IPS DF 6.9 (cell line): ENCODE measurements at regions not wholly inside any gene's neighbourhood (a gene's known extent, or its start where the extent isn't known, plus 50 kb on each side); places are given as distances from the start of the nearest gene placed in this dataset.
"Not testable (repeated sequence)": the region's sequence is repeated elsewhere in the genome, so short reads cannot be mapped to it uniquely, and the experiment has no call there.

Source experiments
- DNase-seq: peaks from one replicate; pipeline ENCODE4 v3.0.0-alpha.2; 2013; ENCODE audit warnings: low read depth, low spot score
- H3K27ac ChIP-seq: one replicate; pipeline ENCODE4 v1.5.1; 2013; ENCODE audit warnings: low read length, control low read depth
- H3K27me3 ChIP-seq: 2 replicates; pipeline ENCODE4 v1.6.1; 2013; ENCODE audit warnings: mild to moderate bottlenecking, low read length; ENCODE audit not compliant: control insufficient read depth, insufficient read depth
- H3K36me3 ChIP-seq: 2 replicates; pipeline ENCODE4 v1.6.1; 2013; ENCODE audit warnings: low read length; ENCODE audit not compliant: control insufficient read depth, insufficient read depth
- H3K4me1 ChIP-seq: 2 replicates; pipeline ENCODE4 v1.6.1; 2013; ENCODE audit warnings: low read length; ENCODE audit not compliant: control insufficient read depth, insufficient read depth
- H3K4me3 ChIP-seq: 2 replicates; pipeline ENCODE4 v1.5.1; 2013; ENCODE audit warnings: mild to moderate bottlenecking, low read length
- H3K9me3 ChIP-seq: 2 replicates; pipeline ENCODE4 v1.6.1; 2013; ENCODE audit warnings: low read length, inconsistent platforms; ENCODE audit not compliant: control insufficient read depth, insufficient read depth
- WGBS: extraction: QIAGEN DNeasy Blood & Tissue Kit; methylation state at CpG from one replicate; pipeline ENCODE4 v1.1.7; 2013; ENCODE audit warnings: mixed read lengths, missing lambda C conversion rate; ENCODE audit not compliant: insufficient read length, insufficient coverage; 5-methylcytosine and 5-hydroxymethylcytosine counted together

DNA sequence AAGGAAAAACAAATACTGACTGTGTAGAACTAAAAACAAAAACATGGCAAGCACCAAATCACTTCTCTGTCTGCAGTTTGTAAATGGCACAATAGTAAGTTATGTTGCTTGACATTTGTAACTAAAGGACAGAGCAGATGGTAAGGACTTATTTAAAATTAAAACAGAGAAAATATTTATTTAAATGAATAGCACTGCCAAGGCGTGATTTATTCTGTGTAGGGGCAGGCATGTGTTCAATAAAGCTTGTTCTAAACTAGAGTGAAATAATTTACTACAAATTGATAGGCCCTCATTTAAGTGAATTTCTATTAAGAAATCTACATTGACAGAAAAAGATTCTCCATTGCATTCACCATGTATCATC is 231.5 kb downstream of the CYLC2 start:
- no peak for DNase-seq
- WGBS: no CpG with 5 or more reads among the region's 1 CpG

DNA sequence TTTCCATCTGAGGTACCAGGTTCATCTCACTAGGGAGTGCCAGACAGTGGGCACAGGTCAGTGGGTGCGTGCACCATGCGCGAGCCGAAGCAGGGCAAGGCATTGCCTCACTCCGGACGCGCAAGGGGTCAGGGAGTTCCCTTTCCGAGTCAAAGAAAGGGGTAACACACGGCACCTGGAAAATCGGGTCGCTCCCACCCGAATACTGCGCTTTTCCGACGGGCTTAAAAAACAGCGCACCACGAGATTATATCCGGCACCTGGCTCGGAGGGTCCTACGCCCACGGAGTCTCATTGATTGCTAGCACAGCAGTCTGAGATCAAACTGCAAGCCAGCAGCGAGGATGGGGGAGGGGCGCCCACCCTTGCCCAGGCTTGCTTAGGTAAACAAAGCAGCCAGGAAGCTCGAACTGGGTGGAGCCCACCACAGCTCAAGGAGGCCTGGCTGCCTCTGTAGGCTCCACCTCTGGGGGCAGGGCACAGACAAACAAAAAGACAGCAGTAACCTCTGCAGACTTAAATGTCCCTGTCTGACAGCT is 242.5 kb downstream of the CYLC2 start:
- H3K36me3 ChIP-seq, H3K4me1 ChIP-seq, DNase-seq, H3K27me3 ChIP-seq, H3K4me3 ChIP-seq, H3K9me3 ChIP-seq, H3K27ac ChIP-seq: not testable (repeated sequence)
- no CpG with 5 or more reads among the region's 24 CpGs for WGBS

More for the DNA sequence above, 231.5 kb downstream of the CYLC2 start:
- Histone ChIP-seq H3K27me3 (no peaks in the 10 kb centered on the region), H3K27ac (no peak overlapping the region), H3K4me3 (no peak overlapping the region), H3K36me3 (no peaks in the 10 kb centered on the region), H3K4me1 (no peaks in the 10 kb centered on the region), H3K9me3 (no peaks in the 10 kb centered on the region)

DNA sequence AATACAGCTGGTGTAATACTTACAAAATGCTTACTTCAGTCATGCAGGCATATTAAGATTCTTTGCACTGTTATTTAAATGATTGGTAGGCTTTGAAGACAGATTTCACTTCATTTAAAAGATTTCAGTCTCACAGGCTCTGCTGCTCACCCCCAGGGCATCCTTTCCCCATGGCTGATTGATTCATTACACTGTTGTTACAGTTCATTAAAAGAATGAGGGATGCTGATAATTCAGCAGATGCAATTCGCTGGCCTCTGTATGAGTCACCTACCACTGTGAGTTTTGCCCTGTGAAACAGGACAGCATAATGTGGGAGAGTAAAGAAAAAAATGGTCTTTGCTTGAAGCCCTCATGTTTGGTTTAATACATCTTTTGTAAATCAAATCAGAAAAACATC is 246.9 kb downstream of the CYLC2 start:
- Histone ChIP-seq H3K27ac (no peak overlapping the region), H3K4me3 (no peak overlapping the region), H3K36me3 (no peaks in the 10 kb centered on the region), H3K9me3 (no peaks in the 10 kb centered on the region; the same call in 1 of the 2 replicates), H3K4me1 (no peaks in the 10 kb centered on the region), H3K27me3 (no peaks in the 10 kb centered on the region)
- WGBS: no CpG with 5 or more reads among the region's 1 CpG
- DNase-seq: no peak

DNA sequence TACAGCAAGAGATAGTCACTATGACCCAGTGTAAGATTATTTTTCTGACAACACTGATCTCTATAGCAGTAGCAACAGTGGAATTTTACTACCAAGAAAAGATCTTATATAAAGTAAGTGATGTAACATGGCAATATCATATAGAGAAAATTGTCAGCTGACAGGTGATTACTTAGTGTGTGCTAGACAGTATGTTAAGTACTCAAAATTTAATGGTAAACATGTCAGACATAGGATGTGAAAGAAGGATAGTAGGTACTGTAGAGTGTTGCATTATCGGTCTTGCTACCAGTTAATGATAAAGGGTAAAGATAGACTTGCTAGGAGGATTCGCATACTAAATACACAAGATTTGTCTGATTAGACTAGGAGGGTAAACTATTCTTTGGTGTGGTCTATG is 247.4 kb downstream of the CYLC2 start:
- Histone ChIP-seq H3K36me3 (no peaks in the 10 kb centered on the region), H3K9me3 (no peaks in the 10 kb centered on the region; the same call in 1 of the 2 replicates), H3K27me3 (no peaks in the 10 kb centered on the region), H3K4me3 (no peak overlapping the region), H3K4me1 (no peaks in the 10 kb centered on the region), H3K27ac (no peak overlapping the region)
- DNase-seq: no peak
- WGBS: no CpG with 5 or more reads among the region's 2 CpGs

DNA sequence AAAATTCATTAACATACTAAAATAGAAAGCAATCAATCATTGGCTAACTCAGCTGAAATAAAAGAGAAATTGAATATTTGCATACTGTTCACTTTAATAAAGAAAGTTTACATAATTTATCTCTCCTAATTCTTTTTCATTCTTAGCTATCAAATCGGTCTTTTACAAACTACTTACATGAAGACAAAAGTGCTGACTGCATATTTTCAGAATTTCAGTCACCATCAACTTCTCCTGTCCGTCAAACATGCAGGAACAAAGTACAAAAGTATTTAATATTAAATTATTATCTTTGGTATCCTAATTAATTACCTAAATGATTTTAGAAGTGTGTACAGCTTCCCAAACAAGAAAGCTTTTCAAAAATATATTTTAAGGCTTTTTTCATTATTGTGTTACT is 248.4 kb downstream of the CYLC2 start:
- Histone ChIP-seq H3K27me3 (no peaks in the 10 kb centered on the region), H3K4me1 (no peaks in the 10 kb centered on the region), H3K36me3 (no peaks in the 10 kb centered on the region), H3K27ac (no peak overlapping the region), H3K9me3 (no peaks in the 10 kb centered on the region; the same call in 1 of the 2 replicates), H3K4me3 (no peak overlapping the region)
- no peak for DNase-seq
- WGBS: no CpG with 5 or more reads among the region's 2 CpGs

- WGBS: no CpG with 5 or more reads among the region's 1 CpG
- Histone ChIP-seq H3K27me3 (no peaks in the 10 kb centered on the region), H3K27ac (no peak overlapping the region), H3K4me3 (no peak overlapping the region), H3K36me3 (no peaks in the 10 kb centered on the region), H3K9me3 (no peaks in the 10 kb centered on the region; the same call in 1 of the 2 replicates), H3K4me1 (no peaks in the 10 kb centered on the region)
- DNase-seq: no peak
Measured at GRCh38 chr9:103245369-103245768, 250.2 kb downstream of the CYLC2 start.

- Histone ChIP-seq H3K4me1 (no peaks in the 10 kb centered on the region), H3K9me3 (peaks cover 5% of the 10 kb centered on the region), H3K27me3 (no peaks in the 10 kb centered on the region), H3K36me3 (no peaks in the 10 kb centered on the region), H3K27ac (no peak overlapping the region), H3K4me3 (no peak overlapping the region)
- WGBS: no CpG with 5 or more reads among the region's 2 CpGs
- DNase-seq: no peak
Measured at GRCh38 chr9:103261951-103262350, 266.8 kb downstream of the CYLC2 start.

- no peaks in the 10 kb centered on the region for H3K27me3 ChIP-seq
- WGBS: no CpG with 5 or more reads among the region's 5 CpGs
- H3K4me3 ChIP-seq: no peak overlapping the region
- no peaks in the 10 kb centered on the region for H3K36me3 ChIP-seq
- no peak overlapping the region for H3K27ac ChIP-seq
- no peak for DNase-seq
- H3K9me3 ChIP-seq: peaks cover 3% of the 10 kb centered on the region; the same call in 1 of the 2 replicates
- H3K4me1 ChIP-seq: no peaks in the 10 kb centered on the region
Measured at GRCh38 chr9:103266064-103266463, 270.9 kb downstream of the CYLC2 start.

DNA sequence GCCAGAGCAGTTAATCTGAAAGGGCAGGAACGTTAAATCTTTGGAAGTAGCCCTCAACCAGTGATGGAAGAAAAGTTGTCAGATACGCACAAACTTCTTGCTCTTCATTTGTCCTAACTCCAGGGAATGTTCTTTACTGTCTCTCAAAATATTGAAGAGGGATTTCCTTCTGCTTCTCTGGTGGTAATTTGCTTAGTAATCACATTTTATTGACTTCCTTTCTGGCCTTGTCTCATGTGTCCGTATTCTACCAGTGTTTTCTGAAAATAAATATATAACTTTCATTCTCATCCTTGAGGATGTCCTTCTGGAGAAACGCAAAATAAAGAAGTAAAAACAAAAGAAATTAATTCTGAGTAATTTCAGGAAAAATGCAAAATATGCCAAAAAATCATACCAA is 282.1 kb downstream of the CYLC2 start:
- Histone ChIP-seq H3K27me3 (no peaks in the 10 kb centered on the region), H3K4me1 (no peaks in the 10 kb centered on the region), H3K9me3 (no peaks in the 10 kb centered on the region; the same call in 1 of the 2 replicates), H3K4me3 (no peak overlapping the region), H3K36me3 (no peaks in the 10 kb centered on the region), H3K27ac (no peak overlapping the region)
- DNase-seq: no peak
- WGBS: no CpG with 5 or more reads among the region's 4 CpGs

- Histone ChIP-seq H3K36me3 (no peaks in the 10 kb centered on the region), H3K27me3 (no peaks in the 10 kb centered on the region), H3K4me1 (no peaks in the 10 kb centered on the region), H3K9me3 (no peaks in the 10 kb centered on the region; the same call in 1 of the 2 replicates), H3K27ac (no peak overlapping the region), H3K4me3 (no peak overlapping the region)
- DNase-seq: no peak
- WGBS: no CpG with 5 or more reads among the region's 2 CpGs
Measured at GRCh38 chr9:103281126-103281525, 286.0 kb downstream of the CYLC2 start.

- Histone ChIP-seq H3K9me3 (peaks cover 3% of the 10 kb centered on the region), H3K36me3 (no peaks in the 10 kb centered on the region), H3K27ac (no peak overlapping the region), H3K4me1 (no peaks in the 10 kb centered on the region), H3K4me3 (no peak overlapping the region), H3K27me3 (no peaks in the 10 kb centered on the region)
- DNase-seq: no peak
- no CpG with 5 or more reads among the region's 6 CpGs for whole genome bisulfite sequencing
Measured at GRCh38 chr9:103287361-103287760, 292.2 kb downstream of the CYLC2 start.
